ENCODE measurements at regions not wholly inside any gene's neighbourhood (a gene's known extent, or its start where the extent isn't known, plus 50 kb on each side); places are given as distances from the start of the nearest gene placed in this dataset.

DNA sequence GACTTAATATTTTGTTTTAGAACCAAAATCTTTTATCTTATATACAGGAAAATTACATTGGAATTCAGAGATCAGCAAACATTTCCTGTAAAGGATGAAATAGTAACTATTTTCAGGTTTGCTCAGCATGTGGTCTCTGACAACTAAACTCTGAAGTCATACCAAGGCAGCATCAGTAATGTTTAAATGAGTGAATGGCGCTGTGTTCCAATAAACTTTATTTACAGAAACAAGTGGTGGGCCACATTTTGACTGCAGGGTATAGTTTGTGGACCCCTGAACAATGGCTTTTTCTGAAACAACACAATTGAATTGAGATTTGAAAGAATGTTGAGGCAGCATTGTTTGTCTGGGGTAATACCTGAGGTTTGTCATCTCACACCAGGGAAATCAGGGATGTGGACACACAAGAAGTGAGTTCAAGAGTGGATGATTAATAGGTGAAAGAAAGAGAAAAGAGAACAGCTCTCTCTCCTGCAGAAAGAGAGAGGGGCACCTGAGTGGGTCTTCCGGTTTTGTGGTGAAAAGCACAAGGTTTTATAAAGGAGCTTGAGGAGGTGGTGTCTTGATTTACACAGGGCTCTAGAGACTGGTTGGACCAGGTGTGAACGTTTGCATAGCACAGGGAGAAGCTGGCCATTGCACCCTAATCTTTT lies 113.5 kb upstream of the VPREB1 start:
- ChIA-PET POLR2A (no interaction called here), CTCF (interaction anchor here (1.2 to 1.8 kb wide), 3 partner anchors 26 to 77 kb away, joined by 3 to 5 read pairs (median 4); no protein-coding TSS in a partner anchor)
- DNase-seq (ENCODE audit: extremely low spot score) = no peak
- TF ChIP-seq, protein P1, sequence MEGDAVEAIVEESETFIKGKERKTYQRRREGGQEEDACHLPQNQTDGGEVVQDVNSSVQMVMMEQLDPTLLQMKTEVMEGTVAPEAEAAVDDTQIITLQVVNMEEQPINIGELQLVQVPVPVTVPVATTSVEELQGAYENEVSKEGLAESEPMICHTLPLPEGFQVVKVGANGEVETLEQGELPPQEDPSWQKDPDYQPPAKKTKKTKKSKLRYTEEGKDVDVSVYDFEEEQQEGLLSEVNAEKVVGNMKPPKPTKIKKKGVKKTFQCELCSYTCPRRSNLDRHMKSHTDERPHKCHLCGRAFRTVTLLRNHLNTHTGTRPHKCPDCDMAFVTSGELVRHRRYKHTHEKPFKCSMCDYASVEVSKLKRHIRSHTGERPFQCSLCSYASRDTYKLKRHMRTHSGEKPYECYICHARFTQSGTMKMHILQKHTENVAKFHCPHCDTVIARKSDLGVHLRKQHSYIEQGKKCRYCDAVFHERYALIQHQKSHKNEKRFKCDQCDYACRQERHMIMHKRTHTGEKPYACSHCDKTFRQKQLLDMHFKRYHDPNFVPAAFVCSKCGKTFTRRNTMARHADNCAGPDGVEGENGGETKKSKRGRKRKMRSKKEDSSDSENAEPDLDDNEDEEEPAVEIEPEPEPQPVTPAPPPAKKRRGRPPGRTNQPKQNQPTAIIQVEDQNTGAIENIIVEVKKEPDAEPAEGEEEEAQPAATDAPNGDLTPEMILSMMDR (IDR thresholded peaks at IDR 0.05; ENCODE audit: control extremely low read depth, extremely low read depth, low read depth, missing control alignments) = no peak

DNA sequence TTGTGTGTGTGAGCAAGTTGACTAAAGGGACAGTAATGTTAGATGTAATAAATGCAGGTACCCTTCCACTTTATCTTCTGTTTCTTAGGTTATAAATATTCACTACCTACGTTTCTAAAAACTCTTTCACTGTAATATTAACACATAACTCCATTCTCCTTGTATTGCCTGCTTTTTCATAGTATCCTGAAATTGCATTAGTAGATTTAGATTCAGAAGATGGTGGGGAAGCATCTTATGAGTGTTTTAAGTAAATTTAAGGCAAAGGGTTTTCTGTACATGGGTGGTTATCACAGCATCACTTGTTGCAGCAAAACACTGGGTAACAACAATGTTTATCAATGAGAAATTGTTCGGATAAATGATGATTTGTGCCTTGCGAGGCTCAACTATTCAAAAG lies 115.2 kb upstream of the VPREB1 start:
- DNase-seq (ENCODE audit: extremely low spot score) = no peak
- ChIA-PET CTCF (no interaction called here), POLR2A (no interaction called here)
- TF ChIP-seq, protein P1 (IDR thresholded peaks at IDR 0.05; ENCODE audit: control extremely low read depth, extremely low read depth, low read depth, missing control alignments) = no peak

DNA sequence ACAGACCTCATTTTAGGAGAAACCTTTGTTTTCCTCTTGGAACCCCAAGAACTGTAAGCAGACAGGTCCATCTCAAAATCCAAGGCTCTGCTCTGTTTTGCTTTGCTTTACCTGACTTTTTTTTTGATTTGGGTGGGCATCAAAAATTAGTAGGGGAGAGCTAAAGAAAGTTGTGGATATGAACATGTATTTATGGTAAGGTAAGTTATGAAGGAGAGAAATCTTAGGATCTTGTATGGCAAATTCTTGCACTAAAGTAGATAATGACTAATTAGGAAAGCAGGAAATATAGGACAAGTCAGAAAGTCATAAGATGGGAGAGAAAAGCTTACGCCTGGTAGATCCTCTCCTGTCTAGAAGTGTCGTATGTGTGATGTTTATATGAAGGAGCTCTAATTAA lies 116.1 kb upstream of the VPREB1 start:
- TF ChIP-seq, protein P1 (IDR thresholded peaks at IDR 0.05; ENCODE audit: control extremely low read depth, extremely low read depth, low read depth, missing control alignments) = no peak
- ChIA-PET POLR2A (no interaction called here), CTCF (interaction anchor here (0.7 to 1.9 kb wide), 3 partner anchors 9 to 107 kb away, joined by 3 to 4 read pairs (median 4); no protein-coding TSS in a partner anchor)
- DNase-seq (ENCODE audit: extremely low spot score) = no peak

DNA sequence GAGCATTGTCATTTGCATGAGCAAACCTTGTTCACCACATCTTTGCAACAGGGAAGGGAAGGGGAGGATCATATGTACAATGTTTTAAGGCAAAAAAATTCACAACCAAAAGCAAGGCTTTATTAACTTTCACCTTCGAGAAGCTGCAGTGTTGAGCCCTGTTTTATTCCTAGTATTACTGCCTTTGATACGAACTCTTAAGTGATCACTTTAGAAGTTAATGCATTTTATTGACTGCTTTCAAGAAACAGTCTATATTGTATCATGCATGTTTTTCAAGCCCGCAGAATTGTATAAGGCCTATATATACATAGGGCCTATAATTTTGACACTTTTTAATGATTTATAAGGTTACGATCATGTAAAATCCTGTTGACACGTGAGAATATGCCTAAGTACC lies 117.5 kb upstream of the VPREB1 start:
- POLR2A ChIA-PET = no interaction called here
- CTCF ChIA-PET = interaction anchor here (0.9 to 1.9 kb wide), 2 partner anchors 8 to 10 kb away, joined by 4 read pairs; no protein-coding TSS in a partner anchor
- DNase-seq (ENCODE audit: extremely low spot score) = no peak
- TF ChIP-seq, protein P1 (IDR thresholded peaks at IDR 0.05; ENCODE audit: control extremely low read depth, extremely low read depth, low read depth, missing control alignments) = no peak

DNA sequence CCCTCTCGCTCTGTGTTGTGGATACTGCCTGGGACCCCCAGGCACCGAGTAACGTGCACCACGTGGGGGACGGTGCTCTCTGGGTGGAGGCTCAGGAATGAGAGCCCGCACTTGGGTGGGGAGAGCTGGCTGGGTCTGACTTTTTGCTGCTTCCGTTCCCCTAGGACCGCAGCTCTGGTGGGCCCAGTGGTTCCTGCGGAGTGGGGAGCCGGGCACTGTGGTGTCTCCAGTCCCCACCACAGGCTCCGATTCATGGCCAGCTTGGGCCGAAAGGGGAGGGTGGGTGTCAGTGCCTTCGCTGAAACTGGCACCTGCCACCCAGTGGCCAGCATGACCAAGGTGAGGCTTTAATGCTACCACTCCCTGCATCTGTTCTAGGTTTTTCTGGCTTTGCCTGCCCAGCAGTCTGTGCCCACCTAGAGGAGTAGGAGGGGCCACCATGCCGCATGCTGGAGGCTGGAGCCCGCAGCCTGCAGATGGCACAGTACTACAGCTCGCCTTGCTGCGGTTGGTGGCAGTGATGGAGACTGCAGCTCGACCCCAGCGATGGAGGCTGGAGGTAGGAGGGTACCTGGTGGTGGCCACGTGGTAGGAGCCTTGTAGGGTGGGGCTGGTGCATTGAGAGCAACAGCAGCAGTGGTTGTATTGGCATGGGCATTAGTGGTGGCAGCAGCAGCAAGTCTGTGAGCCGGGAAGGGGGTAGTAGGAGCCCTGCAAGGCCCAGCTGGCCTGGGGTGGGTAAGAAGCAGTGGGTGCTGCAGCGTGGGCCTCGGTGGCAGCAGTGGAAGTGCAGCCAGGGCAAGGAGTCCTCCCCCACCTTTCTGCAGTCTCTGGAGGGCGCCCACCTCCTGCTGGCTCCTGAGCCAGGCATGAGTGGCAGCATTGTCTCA lies 118.8 kb upstream of the VPREB1 start:
- ChIA-PET POLR2A (no interaction called here), CTCF (no interaction called here)
- DNase-seq (ENCODE audit: extremely low spot score) = no peak
- TF ChIP-seq, protein P1 (IDR thresholded peaks at IDR 0.05; ENCODE audit: control extremely low read depth, extremely low read depth, low read depth, missing control alignments) = no peak

DNA sequence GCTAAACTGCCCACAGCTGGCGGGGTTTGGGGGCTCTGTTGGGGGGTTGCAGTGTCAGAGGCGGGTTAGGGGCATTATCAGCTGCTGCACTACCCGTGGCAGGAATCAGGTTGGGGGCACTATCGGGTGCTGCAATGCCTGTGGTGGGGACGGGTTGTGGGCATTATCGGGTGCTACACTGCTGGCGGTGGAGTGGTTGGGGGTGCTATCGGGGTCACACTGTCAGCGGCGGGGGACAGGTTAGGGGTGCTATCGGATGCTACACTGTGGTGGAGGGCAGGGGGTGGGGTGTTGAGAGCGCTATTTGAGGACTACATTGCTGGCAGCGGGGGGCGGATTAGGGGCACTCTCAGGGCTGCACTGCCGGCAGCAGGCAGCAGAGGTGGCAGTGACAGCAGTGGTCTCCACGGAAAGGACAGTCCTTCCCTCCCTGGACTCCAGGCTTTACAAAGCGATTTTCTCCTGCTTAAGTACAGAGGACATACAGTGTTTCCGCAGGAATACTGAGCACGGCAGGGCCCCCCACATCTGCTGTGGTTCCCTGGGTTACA lies 119.5 kb upstream of the VPREB1 start:
- no peak for DNase-seq (ENCODE audit: extremely low spot score)
- ChIA-PET POLR2A (no interaction called here), CTCF (interaction anchor here (1.6 kb wide), 1 partner anchor 25 kb away, joined by 3 read pairs; no protein-coding TSS in a partner anchor)
- TF ChIP-seq, protein P1 (IDR thresholded peaks at IDR 0.05; ENCODE audit: control extremely low read depth, extremely low read depth, low read depth, missing control alignments) = no peak
